GM23338 (cell line): ENCODE measurements at regions not wholly inside any gene's neighbourhood (a gene's known extent, or its start where the extent isn't known, plus 50 kb on each side); places are given as distances from the start of the nearest gene placed in this dataset.
"Not testable (repeated sequence)": the region's sequence is repeated elsewhere in the genome, so short reads cannot be mapped to it uniquely, and the experiment has no call there.

Source experiments
- ATAC-seq: fragments of 200-7000 bp; cut with Tn5 transposase; 3 replicates; pipeline ENCODE4 v1.9.1; 2020
- DNase-seq: peaks from one replicate; pipeline ENCODE4 v3.0.0-alpha.2; 2015; ENCODE audit warnings: low spot score
- H2AFZ ChIP-seq: fragments of 200-600 bp; sonication (generic); 2 replicates; pipeline ENCODE4 v1.8.0; 2016; ENCODE audit warnings: antibody characterized with exemption, mild to moderate bottlenecking, moderate library complexity
- H3F3A ChIP-seq: fragments of 200-600 bp; sonication (generic); replicated peaks from 2 replicates; pipeline ENCODE4 v1.8.0; 2017; ENCODE audit warnings: antibody characterized with exemption, mixed run types, low read depth
- H3K27ac ChIP-seq: fragments of 200-600 bp; sonication (generic); 2 replicates; pipeline ENCODE4 v1.6.1; 2016; ENCODE audit warnings: low read depth
- H3K27me3 ChIP-seq: fragments of 200-600 bp; sonication (generic); 2 replicates; pipeline ENCODE4 v1.8.0; 2016; ENCODE audit warnings: mild to moderate bottlenecking, mixed run types, moderate library complexity; ENCODE audit not compliant: insufficient read depth
- H3K36me3 ChIP-seq: fragments of 200-600 bp; sonication (generic); 2 replicates; pipeline ENCODE4 v1.8.0; 2016; ENCODE audit warnings: mild to moderate bottlenecking; ENCODE audit not compliant: insufficient read depth
- H3K4me1 ChIP-seq: fragments of 200-600 bp; sonication (generic); 2 replicates; pipeline ENCODE4 v1.8.0; 2016; ENCODE audit warnings: mild to moderate bottlenecking, moderate library complexity; ENCODE audit not compliant: insufficient read depth
- H3K4me2 ChIP-seq: fragments of 200-600 bp; sonication (generic); 2 replicates; pipeline ENCODE4 v1.7.1; 2017; ENCODE audit warnings: mixed run types
- H3K4me3 ChIP-seq: fragments of 200-600 bp; sonication (generic); 2 replicates; pipeline ENCODE4 v1.6.1; 2016; ENCODE audit warnings: mixed run types
- H3K79me2 ChIP-seq: fragments of 200-600 bp; sonication (generic); replicated peaks from 2 replicates; pipeline ENCODE4 v1.8.0; 2017; ENCODE audit warnings: mild to moderate bottlenecking; ENCODE audit not compliant: insufficient read depth
- H3K9me2 ChIP-seq: fragments of 200-600 bp; sonication (generic); 2 replicates; pipeline ENCODE4 v1.8.0; 2017; ENCODE audit not compliant: insufficient read depth
- H4K20me1 ChIP-seq: fragments of 200-600 bp; sonication (generic); replicated peaks from 2 replicates; pipeline ENCODE4 v1.8.0; 2017; ENCODE audit warnings: mild to moderate bottlenecking; ENCODE audit not compliant: insufficient read depth
- H3K27ac Mint-ChIP-seq: 2 replicates; pipeline ENCODE4 v1.8.0; 2020; ENCODE audit warnings: inconsistent platforms, mild to moderate bottlenecking, moderate library complexity, mixed read lengths
- H3K27me3 Mint-ChIP-seq: 3 replicates; pipeline ENCODE4 v1.8.0; 2022; ENCODE audit warnings: low read depth, mild to moderate bottlenecking, moderate library complexity, mixed read lengths, inconsistent platforms; ENCODE audit not compliant: insufficient read depth, poor library complexity
- H3K36me3 Mint-ChIP-seq: 3 replicates; pipeline ENCODE4 v1.8.0; 2021; ENCODE audit warnings: low read depth, mild to moderate bottlenecking, inconsistent platforms, moderate library complexity, mixed read lengths
- H3K4me1 Mint-ChIP-seq: 3 replicates; pipeline ENCODE4 v1.8.0; 2020; ENCODE audit warnings: mild to moderate bottlenecking, inconsistent platforms, mixed read lengths
- H3K4me3 Mint-ChIP-seq: 3 replicates; pipeline ENCODE4 v1.8.0; 2021; ENCODE audit warnings: moderate library complexity, mild to moderate bottlenecking, inconsistent platforms, mixed read lengths
- H3K9me3 Mint-ChIP-seq: 3 replicates; pipeline ENCODE4 v1.8.0; 2020; ENCODE audit warnings: moderate library complexity, mild to moderate bottlenecking, inconsistent platforms, mixed read lengths
- EZH2 ChIP-seq: fragments of 200-600 bp; sonication (generic); IDR thresholded peaks from one replicate; pipeline ENCODE4 v1.8.0; 2017; ENCODE audit warnings: antibody characterized with exemption, mild to moderate bottlenecking, low read depth; ENCODE audit not compliant: unreplicated experiment
- JUNB ChIP-seq: IDR thresholded peaks from one replicate; pipeline ENCODE4 v1.6.1; 2016; ENCODE audit warnings: antibody characterized with exemption; ENCODE audit not compliant: unreplicated experiment
- NANOG ChIP-seq: IDR thresholded peaks from 2 replicates; pipeline ENCODE4 v1.6.1; 2016; ENCODE audit warnings: antibody characterized with exemption, borderline replicate concordance
- REST ChIP-seq: IDR thresholded peaks from one replicate; pipeline ENCODE4 v1.6.1; 2018; ENCODE audit warnings: antibody characterized with exemption; ENCODE audit not compliant: unreplicated experiment
- ZNF114 ChIP-seq: fragments of 250-450 bp; sonication (Bioruptor Pico); IDR thresholded peaks from 2 replicates; pipeline ENCODE4 v1.5.0; 2020; ENCODE audit warnings: mild to moderate bottlenecking, moderate library complexity
- ZNF331 ChIP-seq: fragments of 250-450 bp; sonication (Bioruptor Pico); IDR thresholded peaks from 2 replicates; pipeline ENCODE4 v1.5.0; 2020; ENCODE audit warnings: low read depth, mild to moderate bottlenecking, moderate library complexity
- TF ChIP-seq, protein P1 (sequence below): IDR thresholded peaks from 2 replicates; pipeline ENCODE4 v1.6.1; 2016; ENCODE audit warnings: antibody characterized with exemption

DNA sequence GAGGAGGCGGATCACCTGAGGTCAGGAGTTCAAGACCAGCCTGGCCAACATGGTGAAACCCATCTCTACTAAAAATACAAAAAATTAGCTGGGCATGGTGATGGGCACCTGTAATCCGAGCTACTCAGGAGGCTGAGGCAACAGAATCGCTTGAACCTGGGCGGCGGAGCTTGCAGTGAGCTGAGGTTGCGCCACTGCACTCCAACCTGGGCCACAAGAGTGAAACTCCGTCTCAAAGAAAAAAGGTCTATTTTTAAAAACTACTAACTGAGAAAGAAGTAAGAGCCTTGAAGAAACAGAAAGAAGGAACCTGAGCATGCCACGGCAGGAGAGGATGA lies 95.7 kb upstream of the DLG1 start:
- not testable (repeated sequence) for H4K20me1 ChIP-seq, H3K4me1 Mint-ChIP-seq, H3K27me3 ChIP-seq, H3K4me3 ChIP-seq, H3K4me1 ChIP-seq, H3K36me3 Mint-ChIP-seq, H3K4me3 Mint-ChIP-seq, DNase-seq, H3K27ac Mint-ChIP-seq, H3K27ac ChIP-seq, H3F3A ChIP-seq, H3K9me2 ChIP-seq, H3K36me3 ChIP-seq, ATAC-seq, H3K9me3 Mint-ChIP-seq, H3K4me2 ChIP-seq, H3K27me3 Mint-ChIP-seq, H3K79me2 ChIP-seq
- peak overlapping the region; percentile 59; the same call in 1 of the 2 replicates for H2AFZ ChIP-seq

- Histone ChIP-seq H3K36me3 (no peaks in the 10 kb centered on the region), H3K4me3 (no peak overlapping the region), H3K4me1 (no peaks in the 10 kb centered on the region), H3K27ac (no peak overlapping the region), H3K79me2 (no peaks in the 10 kb centered on the region), H3F3A (no peaks in the 10 kb centered on the region), H2AFZ (no peak overlapping the region), H3K27me3 (no peaks in the 10 kb centered on the region), H3K9me2 (no peaks in the 10 kb centered on the region), H4K20me1 (no peaks in the 10 kb centered on the region), H3K4me2 (no peak overlapping the region)
- Mint-ChIP-seq H3K9me3 (no peaks in the 10 kb centered on the region; the same call in 2 of the 3 replicates), H3K36me3 (no peaks in the 10 kb centered on the region), H3K27ac (no peak overlapping the region), H3K4me3 (no peak overlapping the region), H3K4me1 (peaks cover 4% of the 10 kb centered on the region; the same call in 2 of the 3 replicates), H3K27me3 (peaks cover 2% of the 10 kb centered on the region)
- TF ChIP-seq REST = no peak
- no peak for TF ChIP-seq ZNF331
- no peak for TF ChIP-seq NANOG
- no peak for TF ChIP-seq ZNF114 (CRISPR knock-in tag)
- TF ChIP-seq JUNB = no peak
- DNase-seq = no peak
- ATAC-seq = no peak
Observed at GRCh38 chr3:197393711-197394110, 95.3 kb upstream of the DLG1 start.

DNA sequence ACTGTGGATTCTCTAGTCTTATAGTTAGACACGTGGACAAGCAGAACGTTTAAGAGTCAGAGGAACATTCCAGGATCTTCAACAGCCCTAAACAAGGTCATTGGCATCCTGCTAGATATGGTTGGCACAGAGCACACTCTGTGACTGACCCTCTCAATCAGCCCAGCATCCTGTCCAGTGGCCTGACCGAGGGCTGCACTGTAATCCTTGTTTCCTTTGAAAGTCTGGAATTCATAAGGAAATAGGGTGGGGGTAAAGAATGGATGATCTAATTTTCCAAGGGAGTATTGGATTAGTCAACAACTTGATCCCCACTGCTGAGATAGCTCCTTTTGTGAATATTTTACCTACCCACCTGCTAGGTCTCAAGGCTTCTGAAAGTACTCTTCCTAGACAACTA lies 94.5 kb upstream of the DLG1 start:
- Mint-ChIP-seq H3K4me1 (peaks cover 2% of the 10 kb centered on the region; the same call in 2 of the 3 replicates), H3K27me3 (peaks cover 2% of the 10 kb centered on the region), H3K9me3 (no peaks in the 10 kb centered on the region; the same call in 2 of the 3 replicates), H3K36me3 (no peaks in the 10 kb centered on the region), H3K27ac (no peak overlapping the region), H3K4me3 (no peak overlapping the region)
- Histone ChIP-seq H3K79me2 (no peaks in the 10 kb centered on the region), H3K4me2 (no peak overlapping the region), H3K27ac (no peak overlapping the region), H4K20me1 (no peaks in the 10 kb centered on the region), H2AFZ (no peak overlapping the region), H3K36me3 (no peaks in the 10 kb centered on the region), H3K27me3 (no peaks in the 10 kb centered on the region), H3K4me1 (no peaks in the 10 kb centered on the region), H3K9me2 (no peaks in the 10 kb centered on the region), H3F3A (no peaks in the 10 kb centered on the region), H3K4me3 (no peak overlapping the region)
- TF ChIP-seq, protein P1, sequence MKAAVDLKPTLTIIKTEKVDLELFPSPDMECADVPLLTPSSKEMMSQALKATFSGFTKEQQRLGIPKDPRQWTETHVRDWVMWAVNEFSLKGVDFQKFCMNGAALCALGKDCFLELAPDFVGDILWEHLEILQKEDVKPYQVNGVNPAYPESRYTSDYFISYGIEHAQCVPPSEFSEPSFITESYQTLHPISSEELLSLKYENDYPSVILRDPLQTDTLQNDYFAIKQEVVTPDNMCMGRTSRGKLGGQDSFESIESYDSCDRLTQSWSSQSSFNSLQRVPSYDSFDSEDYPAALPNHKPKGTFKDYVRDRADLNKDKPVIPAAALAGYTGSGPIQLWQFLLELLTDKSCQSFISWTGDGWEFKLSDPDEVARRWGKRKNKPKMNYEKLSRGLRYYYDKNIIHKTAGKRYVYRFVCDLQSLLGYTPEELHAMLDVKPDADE = no peak
- TF ChIP-seq REST (no peak), EZH2 (no peak)
- DNase-seq (no peak), ATAC-seq (no peak)
